GM19397 (cell line): ENCODE measurements at regions not wholly inside any gene's neighbourhood (a gene's known extent, or its start where the extent isn't known, plus 50 kb on each side); places are given as distances from the start of the nearest gene placed in this dataset.

ENCODE experiments used
- ATAC-seq: cut with Tn5 transposase; IDR thresholded peaks from one replicate; pipeline ENCODE4 v1.9.1; 2021; ENCODE audit warnings: mild to moderate bottlenecking, moderate library complexity; ENCODE audit not compliant: unreplicated experiment

GRCh38 chr6:100944644-100945043 is 63.5 kb upstream of the ASCC3 start:
- ATAC-seq, result no peak

GRCh38 chr6:100946021-100946540 is 65.0 kb upstream of the ASCC3 start:
- no peak for ATAC-seq

GRCh38 chr6:100946711-100947110 is 65.6 kb upstream of the ASCC3 start:
- no peak for ATAC-seq

- no peak for ATAC-seq
These were observed 67.4 kb upstream of the ASCC3 start for GRCh38 chr6:100948381-100949133.

GRCh38 chr6:100952006-100952405 is 70.9 kb upstream of the ASCC3 start:
- ATAC-seq, result no peak

GRCh38 chr6:100959280-100959679 is 78.2 kb upstream of the ASCC3 start:
- no peak for ATAC-seq

GRCh38 chr6:100962466-100962865 is 81.3 kb upstream of the ASCC3 start:
- no peak for ATAC-seq

GRCh38 chr6:100965067-100965466 is 83.9 kb upstream of the ASCC3 start:
- ATAC-seq, result no peak

- no peak for ATAC-seq
These were observed 87.8 kb upstream of the ASCC3 start for GRCh38 chr6:100968949-100969348.

- no peak for ATAC-seq
These were observed 98.1 kb upstream of the ASCC3 start for GRCh38 chr6:100979267-100979666.

- ATAC-seq, result no peak
These were observed 99.8 kb upstream of the ASCC3 start for GRCh38 chr6:100980949-100981348.

- no peak for ATAC-seq
These were observed 105.8 kb upstream of the ASCC3 start for GRCh38 chr6:100986921-100987320.

- ATAC-seq, result no peak
These were observed 106.4 kb upstream of the ASCC3 start for GRCh38 chr6:100987556-100987955.

GRCh38 chr6:100988391-100988984 is 107.4 kb upstream of the ASCC3 start:
- ATAC-seq, result no peak

GRCh38 chr6:100990070-100990469 is 108.9 kb upstream of the ASCC3 start:
- ATAC-seq, result no peak

- no peak for ATAC-seq
These were observed 115.3 kb upstream of the ASCC3 start for GRCh38 chr6:100996409-100996808.

GRCh38 chr6:100998111-100998510 is 117.0 kb upstream of the ASCC3 start:
- ATAC-seq, result no peak

- no peak for ATAC-seq
These were observed 118.0 kb upstream of the ASCC3 start for GRCh38 chr6:100999034-100999597.

- no peak for ATAC-seq
These were observed 119.2 kb upstream of the ASCC3 start for GRCh38 chr6:101000341-101000740.

- ATAC-seq, result no peak
These were observed 119.9 kb upstream of the ASCC3 start for GRCh38 chr6:101001012-101001411.

GRCh38 chr6:101001607-101002006 is 120.5 kb upstream of the ASCC3 start:
- no peak for ATAC-seq

GRCh38 chr6:101003075-101003474 is 121.9 kb upstream of the ASCC3 start:
- no peak for ATAC-seq
